HG03097 (cell line): ENCODE measurements at regions not wholly inside any gene's neighbourhood (a gene's known extent, or its start where the extent isn't known, plus 50 kb on each side); places are given as distances from the start of the nearest gene placed in this dataset.

Experiments used
- ATAC-seq: cut with Tn5 transposase; IDR thresholded peaks from one replicate; pipeline ENCODE4 v1.9.1; 2021; ENCODE audit not compliant: unreplicated experiment, low FRiP score

GRCh38 chr1:63169057-63169456, 153.3 kb upstream of the FOXD3 start:
- no peak for ATAC-seq

GRCh38 chr1:63173161-63173560, 149.2 kb upstream of the FOXD3 start:
- no peak for ATAC-seq

GRCh38 chr1:63189677-63190076, 132.7 kb upstream of the FOXD3 start:
- ATAC-seq = no peak

- ATAC-seq = no peak
Measured at GRCh38 chr1:63190171-63190570, 132.2 kb upstream of the FOXD3 start.

- no peak for ATAC-seq
Measured at GRCh38 chr1:63198871-63199394, 123.4 kb upstream of the FOXD3 start.

- ATAC-seq = no peak
Measured at GRCh38 chr1:63199706-63200335, 122.5 kb upstream of the FOXD3 start.

GRCh38 chr1:63200676-63201075, 121.7 kb upstream of the FOXD3 start:
- no peak for ATAC-seq

- no peak for ATAC-seq
Measured at GRCh38 chr1:63203641-63204040, 118.7 kb upstream of the FOXD3 start.

- ATAC-seq = no peak
Measured at GRCh38 chr1:63205776-63206175, 116.6 kb upstream of the FOXD3 start.

GRCh38 chr1:63214553-63214952, 107.8 kb upstream of the FOXD3 start:
- no peak for ATAC-seq

GRCh38 chr1:63223426-63223825, 98.9 kb upstream of the FOXD3 start:
- ATAC-seq = no peak

GRCh38 chr1:63230722-63231121, 91.6 kb upstream of the FOXD3 start:
- ATAC-seq = no peak

- no peak for ATAC-seq
Measured at GRCh38 chr1:63238721-63239120, 83.6 kb upstream of the FOXD3 start.

GRCh38 chr1:63245186-63245585, 77.2 kb upstream of the FOXD3 start:
- no peak for ATAC-seq

- no peak for ATAC-seq
Measured at GRCh38 chr1:63248216-63248615, 74.2 kb upstream of the FOXD3 start.

- no peak for ATAC-seq
Measured at GRCh38 chr1:63255153-63255552, 67.2 kb upstream of the FOXD3 start.

GRCh38 chr1:63261736-63262458, 60.5 kb upstream of the FOXD3 start:
- no peak for ATAC-seq

GRCh38 chr1:63262459-63262770, 60.0 kb upstream of the FOXD3 start:
- no peak for ATAC-seq

- ATAC-seq = no peak
Measured at GRCh38 chr1:63264161-63264560, 58.2 kb upstream of the FOXD3 start.

GRCh38 chr1:63266857-63267256, 55.5 kb upstream of the FOXD3 start:
- no peak for ATAC-seq

- ATAC-seq = no peak
Measured at GRCh38 chr1:63268876-63269275, 53.5 kb upstream of the FOXD3 start.

- ATAC-seq = no peak
Measured at GRCh38 chr1:63269571-63269970, 52.8 kb upstream of the FOXD3 start.
